ENCODE measurements at regions not wholly inside any gene's neighbourhood (a gene's known extent, or its start where the extent isn't known, plus 50 kb on each side); places are given as distances from the start of the nearest gene placed in this dataset.

DNA sequence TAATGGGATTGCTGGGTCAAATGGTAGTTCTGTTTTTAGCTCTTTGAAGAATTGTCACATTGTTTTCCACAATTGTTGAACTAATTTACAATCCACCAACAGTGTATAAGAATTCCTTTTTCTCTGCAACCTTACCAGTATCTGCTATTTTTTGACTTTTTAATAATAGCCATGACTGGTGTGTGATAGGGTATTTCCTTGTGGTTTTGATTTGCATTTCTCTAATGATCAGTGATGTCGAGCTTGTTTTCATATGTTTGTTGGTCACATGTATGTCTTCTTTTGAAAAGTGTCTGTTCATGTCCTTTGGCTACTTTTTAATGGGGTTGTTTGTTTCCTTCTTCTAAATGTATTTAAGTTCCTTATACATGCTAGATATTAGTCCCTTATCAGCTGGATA lies 322.3 kb downstream of the CDH2 start:
- TF ChIP-seq, protein P1, sequence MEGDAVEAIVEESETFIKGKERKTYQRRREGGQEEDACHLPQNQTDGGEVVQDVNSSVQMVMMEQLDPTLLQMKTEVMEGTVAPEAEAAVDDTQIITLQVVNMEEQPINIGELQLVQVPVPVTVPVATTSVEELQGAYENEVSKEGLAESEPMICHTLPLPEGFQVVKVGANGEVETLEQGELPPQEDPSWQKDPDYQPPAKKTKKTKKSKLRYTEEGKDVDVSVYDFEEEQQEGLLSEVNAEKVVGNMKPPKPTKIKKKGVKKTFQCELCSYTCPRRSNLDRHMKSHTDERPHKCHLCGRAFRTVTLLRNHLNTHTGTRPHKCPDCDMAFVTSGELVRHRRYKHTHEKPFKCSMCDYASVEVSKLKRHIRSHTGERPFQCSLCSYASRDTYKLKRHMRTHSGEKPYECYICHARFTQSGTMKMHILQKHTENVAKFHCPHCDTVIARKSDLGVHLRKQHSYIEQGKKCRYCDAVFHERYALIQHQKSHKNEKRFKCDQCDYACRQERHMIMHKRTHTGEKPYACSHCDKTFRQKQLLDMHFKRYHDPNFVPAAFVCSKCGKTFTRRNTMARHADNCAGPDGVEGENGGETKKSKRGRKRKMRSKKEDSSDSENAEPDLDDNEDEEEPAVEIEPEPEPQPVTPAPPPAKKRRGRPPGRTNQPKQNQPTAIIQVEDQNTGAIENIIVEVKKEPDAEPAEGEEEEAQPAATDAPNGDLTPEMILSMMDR (IDR thresholded peaks at IDR 0.05): no peak
- TF ChIP-seq EZH2phosphoT487 (IDR thresholded peaks at IDR 0.05) (no peak), EZH2 (IDR thresholded peaks at IDR 0.05) (no peak)
